HG03342 (cell line): ENCODE measurements at regions not wholly inside any gene's neighbourhood (a gene's known extent, or its start where the extent isn't known, plus 50 kb on each side); places are given as distances from the start of the nearest gene placed in this dataset.

ENCODE experiments used
- ATAC-seq: cut with Tn5 transposase; IDR thresholded peaks from one replicate; pipeline ENCODE4 v1.9.1; 2021; ENCODE audit warnings: mild to moderate bottlenecking, moderate library complexity; ENCODE audit not compliant: unreplicated experiment

DNA sequence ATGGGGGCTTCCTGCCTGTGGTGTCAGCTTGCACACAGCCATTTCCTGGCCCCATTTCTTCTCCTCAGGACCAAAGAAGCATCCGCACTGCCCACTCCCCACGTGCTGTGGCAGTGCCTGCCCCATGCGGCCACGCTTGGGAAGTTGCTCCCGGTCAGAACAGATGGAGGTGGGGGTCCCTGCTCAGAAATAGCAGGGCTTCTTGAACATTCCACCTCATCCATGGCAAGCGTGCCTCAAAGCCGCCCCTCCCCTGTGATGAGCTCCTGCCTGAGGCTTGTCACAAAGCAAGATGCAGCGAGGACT lies 238.2 kb downstream of the SYK start:
- no peak for ATAC-seq

DNA sequence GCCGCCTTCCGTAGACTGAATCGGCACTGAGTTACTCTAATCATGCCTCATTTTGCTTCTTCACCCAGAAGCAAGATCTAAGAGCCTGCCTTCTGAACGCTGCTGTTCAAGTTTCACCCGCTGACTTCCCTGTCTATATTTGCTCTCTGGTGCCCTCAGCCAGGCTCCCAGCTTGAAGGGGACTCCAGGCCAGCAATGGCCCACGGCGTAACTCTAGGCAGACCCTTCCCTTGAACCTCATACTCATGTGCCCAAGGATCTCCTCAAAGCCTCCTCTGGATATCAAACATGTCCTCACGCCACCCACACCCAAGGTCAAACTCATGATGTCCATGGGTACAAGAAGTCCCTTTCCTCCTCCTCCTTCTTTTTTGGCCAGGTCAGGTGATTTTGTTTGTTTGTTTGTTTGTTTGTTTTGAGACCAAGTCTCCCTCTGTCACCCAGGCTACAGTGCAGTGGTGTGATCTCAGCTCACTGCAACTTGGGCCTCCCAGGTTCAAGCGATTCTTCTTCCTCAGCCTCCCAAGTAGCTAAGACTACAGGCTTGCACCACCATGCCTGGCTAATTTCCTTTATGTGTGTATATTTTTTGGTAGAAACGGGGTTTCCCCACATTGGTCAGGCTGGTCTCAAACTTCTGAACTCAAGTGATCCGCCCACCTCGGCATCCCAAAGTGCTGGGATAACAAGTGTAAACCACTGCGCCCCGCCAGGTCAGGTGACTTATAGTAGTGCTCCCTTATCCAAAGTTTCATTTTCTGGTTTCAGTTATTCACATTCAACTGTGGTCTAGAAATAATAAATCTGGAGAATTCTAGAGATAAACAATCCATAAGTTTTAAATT lies 239.0 kb downstream of the SYK start:
- ATAC-seq, result no peak

DNA sequence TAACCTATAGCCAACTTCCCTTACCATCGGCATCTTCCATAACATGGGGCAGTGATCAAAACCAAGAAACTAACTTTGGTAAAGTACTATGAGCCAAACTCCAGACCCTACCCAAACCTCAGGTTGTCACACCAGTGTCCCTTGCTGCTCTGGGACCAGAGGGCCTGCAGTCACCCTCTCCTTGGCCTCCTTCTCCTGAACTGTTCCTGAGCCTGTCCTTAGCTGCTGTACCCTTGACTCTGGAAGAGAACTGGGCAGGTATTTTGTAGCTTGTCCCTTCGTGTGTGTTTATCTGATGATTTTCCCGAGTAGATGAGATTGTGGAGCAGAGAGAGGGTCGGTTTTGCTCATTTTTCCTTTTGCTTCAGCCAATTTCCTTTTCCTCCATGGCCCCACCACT lies 240.4 kb downstream of the SYK start:
- no peak for ATAC-seq

DNA sequence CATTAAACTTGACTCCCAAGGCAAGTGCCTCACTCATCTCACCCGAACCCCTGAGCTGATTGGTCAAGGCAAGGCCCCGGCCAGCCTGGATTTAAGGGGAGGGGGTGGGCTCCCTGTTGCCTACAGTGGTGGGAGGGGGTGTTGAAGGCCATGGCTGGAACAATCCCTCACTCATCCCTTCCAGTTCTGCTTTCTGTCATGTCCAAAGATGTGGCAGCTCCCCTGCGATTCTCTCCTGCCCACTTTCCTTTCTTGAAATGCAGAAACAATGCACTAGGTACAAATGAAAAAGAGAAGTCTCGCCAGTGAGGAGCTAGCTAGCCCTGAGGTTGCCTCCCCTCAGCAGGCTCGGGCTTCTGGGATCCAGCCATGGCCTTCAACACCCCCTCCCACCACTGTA lies 240.9 kb downstream of the SYK start:
- ATAC-seq, result no peak

DNA sequence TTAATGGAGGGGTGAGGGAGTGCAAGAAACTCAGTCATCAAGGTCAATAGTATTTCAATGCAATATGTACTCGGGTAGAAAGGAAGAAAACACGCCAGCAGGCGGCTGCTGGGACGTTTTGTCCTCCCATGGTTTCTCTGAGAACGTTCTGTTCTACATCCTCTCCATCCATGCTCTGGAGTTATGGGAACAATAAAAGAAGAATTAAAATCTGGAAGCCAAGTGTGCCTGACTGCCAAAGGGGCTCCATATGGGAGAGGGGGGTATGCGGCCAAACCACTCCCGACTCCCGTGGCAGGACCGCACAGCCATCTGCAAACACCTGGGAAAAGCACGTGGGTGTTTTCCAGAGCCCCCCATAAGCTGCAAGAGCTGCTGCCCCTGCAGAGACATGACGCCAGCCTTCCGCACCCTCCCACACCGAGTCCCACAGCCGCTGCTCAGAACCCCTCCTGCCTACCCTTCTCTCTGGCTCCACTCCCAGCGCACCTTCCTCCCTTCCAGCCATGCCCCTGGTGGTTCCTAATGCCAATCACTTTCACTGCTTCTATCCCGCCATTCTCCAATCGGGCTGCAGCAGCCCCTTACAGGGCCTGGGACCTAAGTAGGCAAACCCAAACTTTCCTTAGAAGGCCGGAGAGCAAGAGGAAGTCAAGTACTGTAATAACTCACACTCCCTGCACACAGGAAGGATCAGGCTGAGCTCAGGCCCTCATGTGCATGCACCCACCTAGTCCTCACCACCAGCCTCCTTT lies 241.6 kb downstream of the SYK start:
- ATAC-seq, result no peak

DNA sequence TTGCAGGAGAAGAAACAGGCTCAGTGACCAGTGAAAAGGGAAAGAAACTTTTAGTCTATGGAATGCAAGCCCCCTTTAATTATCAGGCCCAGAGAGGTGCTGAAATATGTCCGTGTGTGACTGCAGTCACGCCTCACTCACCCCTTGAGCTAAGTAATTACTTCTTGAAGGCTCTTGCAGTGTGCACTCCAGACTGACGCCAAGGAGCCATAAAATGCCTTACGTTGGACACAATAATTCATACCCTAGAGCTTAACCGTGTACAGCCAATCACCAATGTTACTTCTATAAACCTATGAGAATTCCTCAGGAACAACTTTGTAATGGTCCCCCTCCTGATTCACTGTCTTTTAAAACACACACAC lies 242.2 kb downstream of the SYK start:
- ATAC-seq, result no peak

DNA sequence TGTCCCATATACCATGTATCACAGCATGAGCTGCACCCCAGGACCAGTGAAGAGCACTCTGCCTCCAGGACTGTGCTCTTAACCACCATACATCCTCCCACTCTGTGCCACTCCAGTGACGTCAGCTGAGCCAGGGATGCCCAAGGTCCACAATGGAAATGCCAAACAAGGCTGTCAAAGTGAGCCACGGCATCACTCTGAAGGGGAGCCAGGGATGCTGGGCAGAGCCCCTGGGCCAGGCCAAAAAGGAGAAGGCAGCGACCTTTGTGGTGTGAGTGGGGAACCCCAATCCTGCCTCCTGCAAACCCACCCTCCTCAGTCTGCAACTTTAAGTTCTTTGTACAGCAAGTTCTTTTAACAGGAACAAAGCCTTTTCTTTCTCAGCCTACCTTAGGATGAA lies 242.7 kb downstream of the SYK start:
- ATAC-seq, result no peak

DNA sequence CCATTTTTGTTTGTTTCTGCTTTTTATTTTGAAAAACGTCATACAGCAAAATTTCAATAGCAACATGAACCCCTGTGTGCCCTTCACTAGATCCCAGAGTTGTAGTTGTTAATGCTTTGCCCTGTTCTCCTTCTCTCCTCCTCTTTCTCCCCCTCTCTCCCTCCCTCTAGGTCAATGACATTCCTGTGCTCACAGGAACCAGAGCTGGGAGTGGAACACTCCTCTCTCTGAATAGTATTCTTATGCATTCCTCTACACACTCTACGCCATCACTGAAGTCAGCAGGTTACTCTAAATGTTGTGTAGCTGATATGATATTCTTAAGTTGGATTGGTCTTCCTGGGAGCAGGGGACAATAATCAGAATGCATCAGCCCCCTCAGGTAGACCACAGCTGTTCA lies 243.4 kb downstream of the SYK start:
- ATAC-seq, result no peak

DNA sequence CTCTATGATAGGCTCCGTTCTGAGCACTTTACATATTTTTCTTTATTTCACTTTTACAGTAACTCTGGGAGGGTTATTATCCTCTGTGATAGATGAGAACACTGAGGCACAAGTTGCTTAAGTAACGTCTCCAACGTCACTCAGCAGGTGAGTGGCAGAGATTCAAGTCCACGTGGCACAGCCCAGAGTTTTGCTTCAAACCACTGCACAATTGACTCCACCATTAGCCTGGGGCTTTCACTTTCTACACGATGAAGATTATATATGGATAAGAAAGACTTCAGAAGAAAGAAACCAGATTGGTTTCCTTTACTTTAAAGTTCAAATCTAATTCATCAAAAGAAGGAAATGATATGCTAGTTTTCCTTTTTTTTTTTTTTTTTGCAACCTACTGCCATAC lies 245.9 kb downstream of the SYK start:
- no peak for ATAC-seq

DNA sequence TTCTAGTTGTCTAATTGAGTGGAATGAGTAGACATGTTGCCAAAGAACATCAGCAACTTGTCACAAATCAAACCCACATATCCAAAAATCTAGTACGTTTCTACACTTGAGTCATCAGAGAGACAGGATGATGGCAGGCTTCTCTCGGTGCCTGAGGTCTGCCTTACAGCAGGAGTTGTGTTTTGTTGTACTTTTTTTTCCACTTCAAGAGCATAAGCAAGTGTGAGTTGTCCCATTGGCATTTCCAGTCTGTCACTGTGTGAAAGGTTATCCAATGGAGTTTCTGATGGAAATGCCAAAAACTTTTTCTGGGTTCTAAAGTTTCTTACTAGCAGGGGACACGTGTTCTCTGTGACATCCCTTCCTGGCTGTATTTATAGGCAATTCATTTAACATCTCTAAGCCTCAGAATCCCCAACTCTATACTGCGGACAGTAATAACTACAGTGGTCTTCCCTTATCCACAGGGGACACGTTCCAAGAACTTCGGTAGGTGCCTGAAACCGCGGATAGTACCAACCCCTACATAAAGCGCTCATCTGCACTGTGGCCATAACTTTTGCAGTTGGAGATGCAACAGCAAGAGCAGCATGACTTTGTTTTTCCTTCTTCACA lies 246.5 kb downstream of the SYK start:
- ATAC-seq, result no peak

DNA sequence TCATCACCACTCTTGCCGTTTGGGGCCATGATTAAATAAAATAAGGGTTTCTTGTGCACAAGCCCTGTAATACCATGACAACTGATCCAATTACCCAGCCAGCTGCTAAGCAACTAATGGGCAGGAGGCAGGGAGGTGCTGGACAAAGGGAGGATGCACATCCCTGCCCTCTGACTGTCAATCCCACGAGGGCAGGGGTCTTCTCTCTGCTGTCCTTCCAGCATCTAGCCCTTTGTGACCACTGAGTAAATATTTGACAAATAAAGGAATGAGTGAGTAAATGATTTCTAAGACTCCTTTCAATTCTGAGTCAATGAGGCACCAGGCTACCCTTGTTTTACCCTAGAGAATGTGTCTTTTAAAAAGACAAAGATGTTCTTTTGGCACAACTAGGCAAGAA lies 247.1 kb downstream of the SYK start:
- no peak for ATAC-seq

DNA sequence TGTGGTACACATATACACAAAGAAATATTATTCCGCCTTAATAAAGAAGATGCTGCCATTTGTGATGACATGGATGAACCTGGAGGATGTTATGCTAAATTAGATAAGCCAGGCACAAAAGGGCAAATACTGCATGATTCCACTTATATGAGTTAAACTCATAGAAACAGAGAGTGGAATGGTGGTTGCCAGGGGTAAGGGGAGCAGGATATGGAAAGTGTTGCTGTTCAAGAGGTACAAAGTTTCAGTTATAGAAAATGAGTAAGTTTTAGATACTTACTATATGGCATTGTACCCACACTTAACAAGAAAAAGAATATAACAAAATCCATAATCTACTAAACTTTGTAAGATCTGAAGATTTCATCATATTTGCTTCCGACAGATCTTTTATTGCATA lies 252.2 kb downstream of the SYK start:
- no peak for ATAC-seq

DNA sequence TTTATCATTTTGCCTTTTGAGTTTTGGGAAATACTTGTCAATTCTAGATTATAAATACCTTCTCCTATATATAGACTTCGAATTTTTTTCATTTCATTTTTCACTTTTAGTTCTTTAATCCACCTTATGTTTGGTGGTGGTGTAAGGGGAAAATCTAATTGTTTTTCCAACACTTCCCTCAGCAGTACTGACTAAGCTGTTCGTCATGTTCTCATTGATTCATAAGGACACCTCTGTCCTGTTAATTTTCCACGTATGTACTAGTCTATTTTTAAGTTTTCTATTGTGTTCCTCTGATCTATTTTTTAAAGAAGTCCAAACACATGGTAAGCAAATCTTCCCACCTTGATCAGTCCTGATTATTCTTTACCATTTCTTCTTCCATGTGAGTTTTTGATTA lies 254.2 kb downstream of the SYK start:
- no peak for ATAC-seq

DNA sequence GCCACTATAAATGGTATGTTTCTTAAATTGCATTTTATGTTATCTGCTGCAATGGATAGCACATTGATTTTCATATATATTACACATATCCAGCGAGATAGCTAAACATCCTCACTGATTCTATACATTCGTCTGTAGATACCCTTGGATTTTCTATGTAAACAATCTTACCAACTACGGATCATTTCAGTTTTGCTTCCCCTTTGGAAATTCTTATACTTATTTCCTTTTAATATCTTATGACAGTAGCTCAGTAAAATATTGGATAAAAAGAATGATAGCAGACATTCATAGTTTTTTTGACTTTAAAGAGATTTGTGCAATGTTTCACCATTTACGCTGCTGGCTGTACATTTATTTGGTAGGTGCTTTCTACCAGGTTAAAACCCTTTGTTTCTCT lies 254.9 kb downstream of the SYK start:
- ATAC-seq, result no peak

DNA sequence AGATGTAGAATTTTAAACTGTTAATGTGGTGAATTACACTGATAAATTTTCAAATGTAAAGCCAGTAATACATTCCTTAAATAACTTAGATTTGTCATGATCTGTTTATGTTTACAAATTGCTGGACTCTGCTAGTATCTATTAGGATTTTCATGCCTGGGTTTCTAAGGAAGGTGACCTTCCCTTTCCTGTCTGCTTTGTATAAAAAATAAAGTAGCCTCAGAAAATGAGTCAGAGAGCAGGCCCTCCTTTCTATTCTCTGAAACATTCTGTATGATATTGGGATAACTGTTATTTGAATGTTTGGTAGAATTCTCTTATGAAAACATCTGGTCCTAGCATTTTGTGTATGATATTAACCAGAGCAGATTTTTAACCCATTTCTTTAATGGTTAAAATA lies 255.3 kb downstream of the SYK start:
- ATAC-seq, result no peak

DNA sequence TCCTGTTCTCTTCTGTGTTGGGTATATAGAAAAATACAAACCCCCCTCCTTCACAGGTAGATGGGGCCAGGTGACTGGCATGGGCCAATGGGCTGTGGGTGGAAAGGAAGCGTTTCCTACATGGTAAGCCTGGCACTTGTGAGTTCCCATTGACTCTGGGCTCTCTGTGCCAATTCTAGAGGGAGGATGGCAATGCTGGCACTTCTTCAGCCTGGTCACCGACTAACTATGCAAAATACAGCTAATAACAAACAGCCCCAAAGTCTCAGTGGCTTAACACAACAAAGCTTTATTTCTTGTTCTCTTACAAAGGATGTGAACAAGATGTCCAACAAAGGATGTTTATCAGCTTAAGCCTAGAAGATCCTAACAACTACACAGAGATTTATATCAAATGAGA lies 258.1 kb downstream of the SYK start:
- ATAC-seq, result no peak

DNA sequence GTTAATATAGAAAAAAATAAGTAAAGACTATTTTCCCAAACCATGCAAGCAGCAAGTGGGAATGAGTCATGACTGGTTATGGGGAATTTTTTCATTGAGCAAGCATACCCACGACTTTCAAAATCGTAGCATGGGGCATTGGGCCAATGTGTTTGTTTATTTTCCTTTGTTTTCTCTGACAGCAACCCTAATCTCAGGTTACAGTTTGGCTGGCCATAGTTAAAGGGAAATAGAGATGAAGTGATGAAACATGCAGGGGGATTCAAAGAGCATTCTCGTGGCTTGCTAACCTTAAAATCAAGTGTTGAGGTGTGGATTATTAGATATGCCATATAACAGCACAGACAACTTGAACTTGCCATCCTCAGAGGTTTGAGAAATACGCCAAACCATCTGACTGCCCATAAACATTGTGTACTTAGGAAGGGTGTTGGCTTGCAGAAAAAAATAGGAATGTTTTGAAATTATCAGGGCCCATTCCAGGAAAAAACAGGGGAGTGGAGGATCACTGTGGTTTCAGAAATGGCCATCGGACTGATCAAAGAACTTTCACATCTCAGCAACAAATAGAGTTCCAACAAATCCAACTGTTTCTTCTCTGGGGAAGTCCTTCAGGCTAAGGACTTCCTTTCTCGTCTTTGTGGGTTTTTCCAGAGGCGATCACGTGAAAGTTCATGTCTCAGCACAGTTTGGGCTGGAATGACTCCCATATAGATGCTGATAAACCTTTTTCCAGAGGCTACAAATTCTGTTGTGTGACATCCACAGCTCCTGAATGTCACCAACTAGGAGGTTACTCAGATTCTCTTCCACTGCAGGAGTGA lies 259.1 kb downstream of the SYK start:
- no peak for ATAC-seq

DNA sequence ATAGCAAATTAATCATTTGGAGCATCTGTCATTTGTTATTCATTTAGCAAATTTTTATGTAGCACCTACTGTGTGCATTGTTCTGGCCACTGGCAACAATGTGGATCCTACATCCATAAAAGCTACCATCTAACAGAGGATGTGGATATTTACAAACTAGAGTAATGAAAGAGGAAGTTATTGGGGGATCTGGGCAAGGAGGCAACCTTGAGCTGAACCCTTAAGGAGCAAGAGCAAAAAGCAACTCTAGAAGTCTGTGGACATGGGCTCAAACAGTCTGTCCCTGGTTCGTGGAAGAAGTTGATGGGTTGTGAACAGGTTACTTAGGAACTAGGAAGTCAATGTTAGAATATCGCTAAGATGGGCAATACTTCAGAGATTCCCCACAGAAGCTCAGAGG lies 259.9 kb downstream of the SYK start:
- no peak for ATAC-seq

DNA sequence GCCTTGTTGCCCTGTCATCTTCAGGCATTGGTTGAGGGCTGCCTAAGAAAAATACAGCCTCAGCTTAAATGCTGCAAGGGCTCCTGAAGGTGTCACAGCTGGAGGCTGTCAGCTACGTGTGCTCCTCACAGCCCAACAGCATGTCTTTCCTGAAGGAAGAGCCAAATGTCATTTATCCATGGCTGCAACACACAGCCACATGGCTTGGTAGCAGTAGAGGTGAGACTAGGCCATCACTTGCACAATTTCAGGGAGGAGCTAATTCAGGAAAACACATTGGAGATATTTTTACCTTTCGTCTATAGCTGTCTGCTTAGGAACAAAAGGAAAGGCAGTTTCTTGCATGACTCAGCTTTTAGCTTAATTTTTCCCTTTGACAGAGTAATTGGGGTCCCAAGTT lies 260.7 kb downstream of the SYK start:
- ATAC-seq, result no peak

DNA sequence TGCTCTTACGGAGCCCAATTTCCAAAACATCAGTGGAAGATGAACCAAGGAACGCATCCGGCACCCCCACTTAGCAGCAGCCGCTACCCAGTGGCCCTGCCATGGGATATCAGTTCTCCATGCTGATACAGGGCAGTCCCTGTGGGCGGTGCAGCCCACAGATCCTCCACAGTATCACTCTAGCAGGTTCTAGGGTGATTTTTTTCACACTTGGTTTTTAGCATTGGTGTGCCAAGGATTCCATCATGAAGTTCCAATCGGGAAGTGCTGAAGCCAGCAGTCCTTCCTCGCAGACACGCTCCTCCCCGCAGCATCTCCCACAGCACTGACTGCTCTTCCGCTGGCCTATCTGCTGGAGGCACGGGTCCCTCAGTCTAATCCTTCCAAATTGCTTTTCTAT lies 261.9 kb downstream of the SYK start:
- no peak for ATAC-seq

DNA sequence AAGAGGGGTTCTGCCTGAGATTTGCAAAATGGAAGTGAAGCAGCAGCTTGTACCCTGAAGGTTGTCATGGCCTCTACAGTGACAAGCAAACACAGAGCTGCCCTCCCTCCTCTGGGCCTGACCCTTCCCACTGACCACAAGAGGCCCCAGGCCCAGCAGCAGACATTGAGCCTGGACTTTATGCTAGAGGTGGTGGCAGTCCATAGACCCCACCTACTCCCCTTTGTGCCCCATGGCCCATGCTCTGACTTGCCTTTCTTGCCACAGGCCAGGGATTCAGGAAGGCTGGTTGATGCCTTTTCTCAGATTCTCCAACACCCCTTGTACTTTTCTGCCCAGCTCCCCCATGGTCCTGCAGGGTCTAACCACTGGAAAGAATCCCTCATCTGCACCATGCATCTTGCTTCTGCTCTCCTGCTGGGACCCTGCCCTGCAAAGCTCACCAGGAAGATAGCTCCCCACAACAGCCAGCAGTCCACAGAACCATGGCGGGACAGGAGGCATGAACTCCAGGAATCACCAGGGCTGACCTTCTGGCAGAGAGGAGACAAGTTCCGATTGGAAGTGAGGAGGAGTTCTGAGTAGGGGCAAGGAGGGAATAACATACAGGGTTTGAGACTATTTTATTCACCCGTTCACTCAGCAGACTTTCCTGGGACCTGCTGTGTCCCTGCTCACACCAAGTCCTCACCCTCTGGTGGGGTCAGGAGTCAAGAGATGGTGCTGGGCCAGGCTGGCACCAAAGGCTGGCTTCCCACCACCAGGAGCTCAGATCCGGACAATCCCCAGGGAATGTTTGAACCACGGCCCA lies 263.8 kb downstream of the SYK start:
- ATAC-seq, result no peak
